Kidney epithelial cell (primary cell): ENCODE measurements at regions not wholly inside any gene's neighbourhood (a gene's known extent, or its start where the extent isn't known, plus 50 kb on each side); places are given as distances from the start of the nearest gene placed in this dataset.
"Not testable (repeated sequence)": the region's sequence is repeated elsewhere in the genome, so short reads cannot be mapped to it uniquely, and the experiment has no call there.

Experiments used
- DNase-seq: peaks from one replicate; pipeline ENCODE4 v3.0.0-alpha.2; 2010; ENCODE audit warnings: low read depth
- H3K27me3 ChIP-seq: 2 replicates; pipeline ENCODE4 v1.6.0; 2011; ENCODE audit warnings: low read length; ENCODE audit not compliant: control insufficient read depth, insufficient read depth
- H3K36me3 ChIP-seq: 2 replicates; pipeline ENCODE4 v1.5.1; 2011; ENCODE audit warnings: low read length; ENCODE audit not compliant: control insufficient read depth, insufficient read depth
- H3K4me3 ChIP-seq: 2 replicates; pipeline ENCODE4 v1.5.1; 2011; ENCODE audit warnings: low read depth, mild to moderate bottlenecking, control low read depth, low read length
- CTCF ChIP-seq: IDR thresholded peaks from 2 replicates; pipeline ENCODE4 v1.5.1; 2011; ENCODE audit warnings: mild to moderate bottlenecking, moderate library complexity, low read length, control low read depth, inconsistent platforms; ENCODE audit not compliant: insufficient read depth, poor library complexity, severe bottlenecking

DNA sequence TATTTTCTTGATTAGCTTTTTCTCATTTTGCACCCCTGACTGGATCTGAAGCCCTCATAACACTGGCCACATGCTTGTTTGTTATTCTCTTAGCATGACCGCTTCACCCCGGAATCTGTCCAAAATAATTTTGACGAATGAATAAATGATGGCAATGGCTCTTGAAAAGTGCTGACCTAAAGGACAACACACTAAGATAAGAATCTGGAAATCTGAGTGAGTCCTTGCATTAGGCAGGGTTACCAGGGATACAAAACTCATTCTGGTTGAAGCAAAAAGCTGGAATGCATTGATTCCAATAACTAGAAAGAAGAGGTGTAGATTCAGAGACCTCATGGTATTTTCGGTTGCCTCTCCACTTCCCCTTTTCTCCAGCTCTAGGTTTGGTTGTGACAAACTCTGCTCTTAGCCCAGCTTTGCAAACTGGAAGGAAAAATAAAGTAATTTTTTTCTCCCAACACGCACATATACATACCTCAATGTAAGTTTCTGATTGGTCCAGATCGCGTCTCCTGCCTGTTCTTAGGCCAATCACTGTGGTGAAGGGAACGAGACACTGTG lies 157.4 kb downstream of the SKIDA1 start:
- H3K27me3 ChIP-seq: no peaks in the 10 kb centered on the region
- no peaks in the 10 kb centered on the region for H3K36me3 ChIP-seq
- no peak overlapping the region for H3K4me3 ChIP-seq
- no peak for TF ChIP-seq CTCF
- no peak for DNase-seq

DNA sequence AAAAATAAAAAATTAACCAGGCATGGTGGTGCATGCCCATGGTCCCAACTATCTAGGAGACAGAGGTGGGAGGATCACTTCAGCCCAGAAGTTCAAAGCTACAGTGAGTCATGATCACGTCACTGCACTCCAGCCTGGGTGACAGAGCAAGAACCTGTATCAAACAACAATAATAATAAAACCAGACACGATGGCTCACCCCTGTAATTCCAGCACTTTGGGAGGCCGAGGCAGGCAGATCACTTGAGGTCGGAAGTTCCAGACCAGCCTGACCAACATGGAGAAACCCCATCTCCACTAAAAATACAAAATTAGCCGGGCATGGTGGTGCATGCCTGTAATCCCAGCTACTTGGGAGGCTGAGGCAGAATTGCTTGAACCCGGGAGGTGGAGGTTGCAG lies 159.4 kb downstream of the SKIDA1 start:
- H3K4me3 ChIP-seq, H3K36me3 ChIP-seq, H3K27me3 ChIP-seq: not testable (repeated sequence)
- DNase-seq: peak; percentile 75

- Histone ChIP-seq H3K4me3 (no peak overlapping the region), H3K36me3 (no peaks in the 10 kb centered on the region), H3K27me3 (no peaks in the 10 kb centered on the region)
- TF ChIP-seq CTCF: no peak
- peak; percentile 80 for DNase-seq
These were observed 161.0 kb downstream of the SKIDA1 start for GRCh38 chr10:21364196-21365114.

GRCh38 chr10:21363731-21364104 lies 161.8 kb downstream of the SKIDA1 start:
- Histone ChIP-seq H3K36me3 (no peaks in the 10 kb centered on the region), H3K27me3 (no peaks in the 10 kb centered on the region), H3K4me3 (no peak overlapping the region)
- TF ChIP-seq CTCF: no peak
- DNase-seq: no peak

DNA sequence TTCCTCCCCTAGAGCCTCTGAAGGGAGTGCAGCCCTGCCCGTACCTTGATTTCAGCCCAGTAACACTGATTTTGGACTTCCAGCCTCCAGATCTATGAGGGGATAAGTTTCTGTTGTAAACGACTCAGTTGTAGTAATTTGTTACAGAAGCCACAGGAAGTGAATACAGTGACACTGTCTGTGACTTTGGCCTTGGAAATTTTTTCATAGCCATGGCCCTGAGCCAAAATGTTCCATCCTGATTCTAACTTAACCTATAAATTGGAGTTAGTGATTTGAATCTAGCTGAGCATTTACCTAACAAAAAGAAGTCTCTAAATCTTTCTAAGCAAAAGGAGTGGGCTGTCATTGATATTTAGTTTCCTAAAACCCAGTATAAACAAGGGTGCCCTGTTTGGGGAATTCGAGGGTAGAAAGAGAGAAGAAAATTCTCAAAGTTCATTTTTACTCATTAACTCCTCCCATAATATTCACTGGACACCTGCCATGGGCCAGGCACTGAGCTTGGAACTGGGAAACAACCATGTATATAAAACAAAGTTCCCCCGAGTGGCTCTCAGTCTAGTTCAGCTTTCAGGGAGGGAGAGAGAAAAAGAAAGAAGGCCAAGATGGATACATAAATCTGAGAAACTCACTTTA lies 162.3 kb downstream of the SKIDA1 start:
- no peak overlapping the region for H3K4me3 ChIP-seq
- H3K27me3 ChIP-seq: no peaks in the 10 kb centered on the region
- DNase-seq: no peak

More for the DNA sequence above, 162.3 kb downstream of the SKIDA1 start:
- H3K36me3 ChIP-seq: no peaks in the 10 kb centered on the region
- no peak for TF ChIP-seq CTCF
